Astrocyte (in vitro differentiated cells and primary cell): ENCODE measurements at regions not wholly inside any gene's neighbourhood (a gene's known extent, or its start where the extent isn't known, plus 50 kb on each side); places are given as distances from the start of the nearest gene placed in this dataset.
A peak's percentile ranks its signal among the peaks of the same experiment; 100 is the strongest.

Source experiments
- DNase-seq: peaks from one replicate; pipeline ENCODE4 v3.0.0-alpha.2; 2010; ENCODE audit warnings: low read depth
- FAIRE-seq: peaks from 2 replicates; lab custom pipeline; 2011; peaks lifted over from hg19 to GRCh38; lab: Jason Lieb, UNC
- H2AFZ ChIP-seq: 2 replicates; pipeline ENCODE4 v1.6.0; 2012; ENCODE audit warnings: low read depth, low read length, inconsistent platforms
- H3K27ac ChIP-seq: 2 replicates; pipeline ENCODE4 v1.5.1; 2011; ENCODE audit warnings: low read depth, low read length, inconsistent platforms
- H3K27me3 ChIP-seq: 2 replicates; pipeline ENCODE4 v1.6.0; 2011; ENCODE audit warnings: low read length, inconsistent platforms; ENCODE audit not compliant: insufficient read depth
- H3K36me3 ChIP-seq: 2 replicates; pipeline ENCODE4 v1.5.1; 2011; ENCODE audit warnings: low read length, inconsistent platforms; ENCODE audit not compliant: insufficient read depth
- H3K4me1 ChIP-seq: 2 replicates; pipeline ENCODE4 v1.5.1; 2011; ENCODE audit warnings: low read length, inconsistent platforms; ENCODE audit not compliant: insufficient read depth
- H3K4me2 ChIP-seq: 2 replicates; pipeline ENCODE4 v1.6.0; 2012; ENCODE audit warnings: low read length, inconsistent platforms
- H3K4me3 ChIP-seq: 2 replicates; pipeline ENCODE4 v1.5.1; 2011; ENCODE audit warnings: low read depth, mild to moderate bottlenecking, low read length, inconsistent platforms; ENCODE audit not compliant: insufficient read depth
- H3K79me2 ChIP-seq: 2 replicates; pipeline ENCODE4 v1.6.0; 2012; ENCODE audit warnings: mild to moderate bottlenecking, low read length, inconsistent platforms; ENCODE audit not compliant: insufficient read depth
- H3K9ac ChIP-seq: 2 replicates; pipeline ENCODE4 v1.6.0; 2012; ENCODE audit warnings: mild to moderate bottlenecking, low read length, inconsistent platforms
- H3K9me3 ChIP-seq: 2 replicates; pipeline ENCODE4 v1.5.1; 2012; ENCODE audit warnings: low read depth, mild to moderate bottlenecking, low read length, inconsistent platforms; ENCODE audit not compliant: insufficient read depth
- H4K20me1 ChIP-seq: 2 replicates; pipeline ENCODE4 v1.6.0; 2012; ENCODE audit warnings: low read length, inconsistent platforms; ENCODE audit not compliant: insufficient read depth
- H3K27ac Mint-ChIP-seq: one replicate; pipeline ENCODE4 v1.8.0; 2021; ENCODE audit warnings: mild to moderate bottlenecking, mixed read lengths; ENCODE audit not compliant: unreplicated experiment
- H3K27me3 Mint-ChIP-seq: one replicate; pipeline ENCODE4 v1.8.0; 2021; ENCODE audit warnings: low read depth, mixed read lengths; ENCODE audit not compliant: unreplicated experiment
- H3K36me3 Mint-ChIP-seq: one replicate; pipeline ENCODE4 v1.8.0; 2021; ENCODE audit warnings: low read depth, mixed read lengths; ENCODE audit not compliant: unreplicated experiment
- H3K4me1 Mint-ChIP-seq: one replicate; pipeline ENCODE4 v1.8.0; 2021; ENCODE audit warnings: low read depth, mixed read lengths; ENCODE audit not compliant: unreplicated experiment
- H3K4me3 Mint-ChIP-seq: one replicate; pipeline ENCODE4 v1.8.0; 2021; ENCODE audit warnings: mild to moderate bottlenecking, moderate library complexity, mixed read lengths; ENCODE audit not compliant: unreplicated experiment
- H3K9me3 Mint-ChIP-seq: one replicate; pipeline ENCODE4 v1.8.0; 2021; ENCODE audit warnings: mild to moderate bottlenecking, mixed read lengths; ENCODE audit not compliant: unreplicated experiment
- EZH2 ChIP-seq: IDR thresholded peaks from 2 replicates; pipeline ENCODE4 v1.6.1; 2012; ENCODE audit warnings: mild to moderate bottlenecking, low read length, inconsistent platforms; ENCODE audit not compliant: insufficient read depth
- TF ChIP-seq, protein P1 (sequence below): IDR thresholded peaks from 2 replicates; pipeline ENCODE4 v1.5.1; 2011; ENCODE audit warnings: low read depth, mild to moderate bottlenecking, inconsistent platforms, low read length, moderate library complexity; ENCODE audit not compliant: insufficient read depth

DNA sequence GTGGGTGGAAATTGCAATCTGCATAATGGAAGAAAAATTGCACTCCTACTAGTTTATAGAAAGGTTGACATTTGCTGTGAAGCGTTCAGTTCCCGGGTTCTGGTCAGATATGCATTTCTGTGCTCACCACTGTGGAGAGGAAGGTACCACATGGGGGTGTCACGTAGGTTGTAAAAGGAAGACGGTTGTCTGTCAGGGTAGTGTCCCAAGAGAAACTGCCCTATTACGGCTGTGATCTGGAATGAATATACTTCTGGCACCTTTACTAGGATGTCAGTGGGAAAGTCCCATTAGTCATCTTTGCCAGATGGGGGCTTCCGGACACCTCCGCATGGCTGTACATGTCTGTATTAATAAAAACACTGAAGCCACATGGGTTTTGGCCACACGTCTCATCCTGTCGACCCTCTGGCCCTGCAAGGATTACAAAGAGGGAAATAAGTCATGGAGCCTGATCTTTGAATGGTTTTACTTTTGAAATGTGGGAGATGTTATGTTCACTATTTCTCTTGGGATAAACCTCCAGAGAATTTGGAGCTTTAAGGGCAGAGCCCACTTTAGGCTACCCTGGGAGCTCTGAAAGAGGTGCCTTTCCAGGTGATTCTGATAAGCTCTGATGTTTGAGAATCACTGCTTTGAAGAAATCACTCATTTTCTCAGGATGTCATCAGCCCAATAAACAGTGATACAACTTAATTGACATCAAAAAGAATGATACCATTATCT lies 133.9 kb downstream of the AKAP11 start:
- FAIRE-seq: no peak
- TF ChIP-seq, protein P1, sequence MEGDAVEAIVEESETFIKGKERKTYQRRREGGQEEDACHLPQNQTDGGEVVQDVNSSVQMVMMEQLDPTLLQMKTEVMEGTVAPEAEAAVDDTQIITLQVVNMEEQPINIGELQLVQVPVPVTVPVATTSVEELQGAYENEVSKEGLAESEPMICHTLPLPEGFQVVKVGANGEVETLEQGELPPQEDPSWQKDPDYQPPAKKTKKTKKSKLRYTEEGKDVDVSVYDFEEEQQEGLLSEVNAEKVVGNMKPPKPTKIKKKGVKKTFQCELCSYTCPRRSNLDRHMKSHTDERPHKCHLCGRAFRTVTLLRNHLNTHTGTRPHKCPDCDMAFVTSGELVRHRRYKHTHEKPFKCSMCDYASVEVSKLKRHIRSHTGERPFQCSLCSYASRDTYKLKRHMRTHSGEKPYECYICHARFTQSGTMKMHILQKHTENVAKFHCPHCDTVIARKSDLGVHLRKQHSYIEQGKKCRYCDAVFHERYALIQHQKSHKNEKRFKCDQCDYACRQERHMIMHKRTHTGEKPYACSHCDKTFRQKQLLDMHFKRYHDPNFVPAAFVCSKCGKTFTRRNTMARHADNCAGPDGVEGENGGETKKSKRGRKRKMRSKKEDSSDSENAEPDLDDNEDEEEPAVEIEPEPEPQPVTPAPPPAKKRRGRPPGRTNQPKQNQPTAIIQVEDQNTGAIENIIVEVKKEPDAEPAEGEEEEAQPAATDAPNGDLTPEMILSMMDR: no peak
- no peak for TF ChIP-seq EZH2

DNA sequence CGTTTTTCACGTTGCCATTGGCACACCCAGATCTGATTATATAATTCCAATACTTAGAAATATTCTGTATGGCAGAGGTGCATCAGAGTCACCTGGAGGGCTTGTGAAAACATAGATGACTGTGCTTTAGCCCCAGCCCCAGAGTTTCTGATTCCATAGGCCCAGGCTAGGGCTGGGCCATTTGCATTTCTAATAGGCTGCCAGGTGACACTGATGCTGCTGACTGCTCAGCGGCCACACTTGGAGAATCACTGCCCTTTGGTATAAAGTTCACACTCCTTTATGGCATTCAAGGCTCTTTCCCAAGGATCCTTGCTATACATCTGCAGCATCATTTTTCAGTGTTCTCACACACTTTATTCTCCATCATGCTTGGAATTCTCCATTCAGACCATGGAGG lies 137.1 kb downstream of the AKAP11 start:
- Histone ChIP-seq H3K4me3 (no peak overlapping the region), H3K4me1 (no peaks in the 10 kb centered on the region), H3K4me2 (no peak overlapping the region), H4K20me1 (no peaks in the 10 kb centered on the region), H3K9ac (no peak overlapping the region), H3K36me3 (no peaks in the 10 kb centered on the region), H3K27ac (no peak overlapping the region), H3K27me3 (no peaks in the 10 kb centered on the region), H3K9me3 (no peaks in the 10 kb centered on the region), H2AFZ (no peak overlapping the region), H3K79me2 (no peaks in the 10 kb centered on the region)
- Mint-ChIP-seq H3K9me3 (no peaks in the 10 kb centered on the region), H3K4me1 (no peaks in the 10 kb centered on the region), H3K4me3 (no peak overlapping the region), H3K27ac (no peak overlapping the region), H3K27me3 (peaks cover 5% of the 10 kb centered on the region), H3K36me3 (no peaks in the 10 kb centered on the region)
- DNase-seq: no peak
- no peak for FAIRE-seq
- TF ChIP-seq EZH2: no peak
- TF ChIP-seq, protein P1: no peak

More for the DNA sequence above, 133.9 kb downstream of the AKAP11 start:
- Mint-ChIP-seq H3K9me3 (no peaks in the 10 kb centered on the region), H3K4me1 (no peaks in the 10 kb centered on the region), H3K4me3 (no peak overlapping the region), H3K27me3 (peaks cover 3% of the 10 kb centered on the region), H3K27ac (no peak overlapping the region), H3K36me3 (no peaks in the 10 kb centered on the region)
- Histone ChIP-seq H3K79me2 (no peaks in the 10 kb centered on the region), H3K4me1 (no peaks in the 10 kb centered on the region), H3K4me2 (peak overlapping the region; percentile 20), H3K9ac (no peak overlapping the region), H4K20me1 (no peaks in the 10 kb centered on the region), H3K36me3 (no peaks in the 10 kb centered on the region), H3K4me3 (no peak overlapping the region), H2AFZ (no peak overlapping the region), H3K27ac (no peak overlapping the region), H3K9me3 (no peaks in the 10 kb centered on the region), H3K27me3 (no peaks in the 10 kb centered on the region)
- peak; percentile 2 for DNase-seq

DNA sequence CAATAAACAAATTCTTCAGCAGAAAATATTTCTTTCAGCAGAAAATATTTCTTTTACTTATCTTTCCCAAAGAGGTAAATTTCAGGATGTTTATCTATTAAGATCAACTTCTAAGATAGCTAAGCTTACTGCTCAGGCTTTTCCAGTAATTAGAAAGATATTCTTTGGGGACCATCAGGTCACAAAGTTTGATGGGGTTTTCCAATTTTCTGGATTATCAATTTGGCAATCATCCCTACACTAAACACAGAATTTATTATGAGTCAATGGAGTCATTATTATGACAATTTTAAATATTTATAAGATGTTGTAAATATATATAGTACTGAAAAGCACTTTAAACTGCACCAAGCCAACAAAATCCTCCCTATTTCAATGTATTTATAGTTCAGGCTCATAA lies 137.6 kb downstream of the AKAP11 start:
- no peak overlapping the region for H2AFZ ChIP-seq
- no peak overlapping the region for H3K27ac ChIP-seq
- TF ChIP-seq, protein P1: no peak
- no peak for TF ChIP-seq EZH2
- Mint-ChIP-seq H3K27me3 (peaks cover 5% of the 10 kb centered on the region), H3K9me3 (no peaks in the 10 kb centered on the region), H3K36me3 (no peaks in the 10 kb centered on the region), H3K4me1 (no peaks in the 10 kb centered on the region), H3K27ac (no peak overlapping the region), H3K4me3 (no peak overlapping the region)
- H3K27me3 ChIP-seq: no peaks in the 10 kb centered on the region
- H3K4me1 ChIP-seq: no peaks in the 10 kb centered on the region
- no peaks in the 10 kb centered on the region for H3K79me2 ChIP-seq
- no peak overlapping the region for H3K4me2 ChIP-seq
- no peak overlapping the region for H3K4me3 ChIP-seq
- DNase-seq (no peak), FAIRE-seq (no peak)
- H3K9ac ChIP-seq: no peak overlapping the region
- no peaks in the 10 kb centered on the region for H3K9me3 ChIP-seq
- H4K20me1 ChIP-seq: no peaks in the 10 kb centered on the region
- no peaks in the 10 kb centered on the region for H3K36me3 ChIP-seq
